ENCODE measurements at regions not wholly inside any gene's neighbourhood (a gene's known extent, or its start where the extent isn't known, plus 50 kb on each side); places are given as distances from the start of the nearest gene placed in this dataset.
A peak's percentile ranks its signal among the peaks of the same experiment; 100 is the strongest.

GRCh38 chr12:126383506-126383905 lies 1318.3 kb downstream of the AACS start:
- no peak overlapping the region for H3K27ac ChIP-seq
- no peak for DNase-seq (ENCODE audit: low read depth in 1 of 2, low spot score in 1 of 2)
- H3K36me3 ChIP-seq: no peaks in the 10 kb centered on the region
- H3K27me3 ChIP-seq: no peaks in the 10 kb centered on the region
- no peaks in the 10 kb centered on the region for H3K9me3 ChIP-seq (ENCODE audit: low read depth)
- no peaks in the 10 kb centered on the region for H3K4me1 ChIP-seq (ENCODE audit: low read depth)
- TF ChIP-seq CTCF (IDR thresholded peaks at IDR 0.05; ENCODE audit: low read depth, low read length): no peak
- no peak overlapping the region for H3K4me3 ChIP-seq

GRCh38 chr12:126384026-126384564 lies 1318.9 kb downstream of the AACS start:
- Histone ChIP-seq H3K27ac (no peak overlapping the region), H3K4me3 (no peak overlapping the region), H3K9me3 (ENCODE audit: low read depth) (no peaks in the 10 kb centered on the region), H3K36me3 (no peaks in the 10 kb centered on the region), H3K27me3 (no peaks in the 10 kb centered on the region), H3K4me1 (ENCODE audit: low read depth) (no peaks in the 10 kb centered on the region)
- no peak for DNase-seq (ENCODE audit: low read depth in 1 of 2, low spot score in 1 of 2)
- TF ChIP-seq CTCF (IDR thresholded peaks at IDR 0.05; ENCODE audit: low read depth, low read length): no peak

- Histone ChIP-seq H3K4me1 (ENCODE audit: low read depth) (no peaks in the 10 kb centered on the region), H3K27me3 (no peaks in the 10 kb centered on the region), H3K4me3 (no peak overlapping the region), H3K9me3 (ENCODE audit: low read depth) (no peaks in the 10 kb centered on the region), H3K36me3 (no peaks in the 10 kb centered on the region), H3K27ac (no peak overlapping the region)
- no peak for TF ChIP-seq CTCF (IDR thresholded peaks at IDR 0.05; ENCODE audit: low read depth, low read length)
- peak in 1 of 2 donors; percentile 61 for DNase-seq (ENCODE audit: low read depth in 1 of 2, low spot score in 1 of 2)
Measured at GRCh38 chr12:126385785-126386184, 1320.5 kb downstream of the AACS start.

GRCh38 chr12:126389220-126389841 lies 1324.1 kb downstream of the AACS start:
- TF ChIP-seq CTCF (IDR thresholded peaks at IDR 0.05; ENCODE audit: low read depth, low read length): no peak
- H3K4me1 ChIP-seq (ENCODE audit: low read depth): no peaks in the 10 kb centered on the region
- no peak overlapping the region for H3K27ac ChIP-seq
- no peaks in the 10 kb centered on the region for H3K9me3 ChIP-seq (ENCODE audit: low read depth)
- no peak overlapping the region for H3K4me3 ChIP-seq
- no peaks in the 10 kb centered on the region for H3K36me3 ChIP-seq
- peak in 1 of 2 donors; percentile 75 for DNase-seq (ENCODE audit: low read depth in 1 of 2, low spot score in 1 of 2)
- H3K27me3 ChIP-seq: no peaks in the 10 kb centered on the region

- H3K4me1 ChIP-seq (ENCODE audit: low read depth): no peaks in the 10 kb centered on the region
- DNase-seq (ENCODE audit: low read depth in 1 of 2, low spot score in 1 of 2): peak in 1 of 2 donors; percentile 25
- no peak overlapping the region for H3K4me3 ChIP-seq
- no peak overlapping the region for H3K27ac ChIP-seq
- no peaks in the 10 kb centered on the region for H3K9me3 ChIP-seq (ENCODE audit: low read depth)
- no peaks in the 10 kb centered on the region for H3K27me3 ChIP-seq
- no peak for TF ChIP-seq CTCF (IDR thresholded peaks at IDR 0.05; ENCODE audit: low read depth, low read length)
- H3K36me3 ChIP-seq: no peaks in the 10 kb centered on the region
Measured at GRCh38 chr12:126389961-126390360, 1324.7 kb downstream of the AACS start.
